GM18519 (cell line): ENCODE measurements at regions not wholly inside any gene's neighbourhood (a gene's known extent, or its start where the extent isn't known, plus 50 kb on each side); places are given as distances from the start of the nearest gene placed in this dataset.
A peak's percentile ranks its signal among the peaks of the same experiment; 100 is the strongest.

Source experiments
- ATAC-seq: cut with Tn5 transposase; IDR thresholded peaks from one replicate; pipeline ENCODE4 v1.9.1; 2021; ENCODE audit warnings: mild to moderate bottlenecking, moderate library complexity; ENCODE audit not compliant: unreplicated experiment, low FRiP score

DNA sequence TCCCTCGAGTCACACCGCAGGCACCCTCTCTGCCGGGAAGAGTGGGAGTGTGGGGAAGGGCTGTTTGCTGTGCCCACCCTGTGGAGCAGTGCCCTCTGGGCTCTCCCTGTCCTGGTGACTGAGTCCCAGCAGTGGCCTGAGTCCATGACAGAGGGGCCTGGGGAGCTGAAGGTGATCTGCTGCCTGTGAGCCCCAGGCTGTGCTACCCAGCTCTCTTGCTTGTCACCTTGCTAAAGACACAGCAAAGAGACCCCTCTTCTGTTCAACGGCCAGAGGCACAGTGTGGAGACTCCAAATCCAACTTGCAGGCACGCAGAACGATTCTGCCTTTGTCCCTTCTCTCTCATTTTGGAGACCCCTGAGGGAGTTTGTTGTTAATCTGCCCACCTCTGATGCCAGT is 232.6 kb downstream of the OPA1 start:
- ATAC-seq, result no peak

- ATAC-seq, result no peak
Measured at GRCh38 chr3:193826159-193826795, 233.3 kb downstream of the OPA1 start.

GRCh38 chr3:193827040-193827669 is 234.1 kb downstream of the OPA1 start:
- no peak for ATAC-seq

DNA sequence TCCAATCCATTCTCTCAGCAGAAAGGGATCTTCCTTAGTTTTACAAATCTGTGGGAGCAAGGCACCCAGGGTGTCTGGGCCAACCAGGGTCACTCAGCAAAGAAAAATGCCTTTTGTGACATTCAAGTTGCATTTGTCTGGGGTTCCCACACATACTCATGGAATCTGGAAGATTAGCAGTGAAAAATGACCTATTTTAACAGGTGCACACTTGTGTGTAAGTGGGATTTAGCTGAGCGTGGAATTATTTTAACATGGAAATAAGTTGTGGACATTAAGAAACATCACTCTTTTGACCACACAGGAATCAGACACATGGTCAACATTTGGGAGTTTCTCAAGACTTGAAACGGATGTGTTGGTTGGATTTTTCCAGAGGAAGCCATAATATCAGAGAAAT is 234.9 kb downstream of the OPA1 start:
- ATAC-seq, result no peak

DNA sequence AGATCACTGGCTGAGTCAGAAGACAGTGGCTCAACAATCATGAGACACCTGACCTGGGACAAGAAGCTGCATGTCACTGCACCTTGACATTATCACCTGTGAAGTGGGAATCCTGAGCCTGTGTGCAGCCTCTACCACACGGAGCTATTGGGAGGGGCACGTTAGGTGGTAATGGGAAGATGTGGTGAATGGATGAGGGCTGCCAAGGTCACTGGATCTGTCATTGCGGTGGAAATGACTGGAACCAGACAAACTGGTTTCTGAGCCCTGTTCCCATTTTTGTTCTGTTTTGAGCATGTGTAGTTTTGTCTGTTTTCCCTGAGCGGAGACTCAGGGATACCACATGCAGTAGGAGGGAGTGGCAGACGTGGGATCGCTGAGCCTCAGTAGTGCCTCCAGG is 235.5 kb downstream of the OPA1 start:
- ATAC-seq, result no peak

- no peak for ATAC-seq
Measured at GRCh38 chr3:193829781-193830180, 236.8 kb downstream of the OPA1 start.

- ATAC-seq, result no peak
Measured at GRCh38 chr3:193830791-193831191, 237.8 kb downstream of the OPA1 start.

DNA sequence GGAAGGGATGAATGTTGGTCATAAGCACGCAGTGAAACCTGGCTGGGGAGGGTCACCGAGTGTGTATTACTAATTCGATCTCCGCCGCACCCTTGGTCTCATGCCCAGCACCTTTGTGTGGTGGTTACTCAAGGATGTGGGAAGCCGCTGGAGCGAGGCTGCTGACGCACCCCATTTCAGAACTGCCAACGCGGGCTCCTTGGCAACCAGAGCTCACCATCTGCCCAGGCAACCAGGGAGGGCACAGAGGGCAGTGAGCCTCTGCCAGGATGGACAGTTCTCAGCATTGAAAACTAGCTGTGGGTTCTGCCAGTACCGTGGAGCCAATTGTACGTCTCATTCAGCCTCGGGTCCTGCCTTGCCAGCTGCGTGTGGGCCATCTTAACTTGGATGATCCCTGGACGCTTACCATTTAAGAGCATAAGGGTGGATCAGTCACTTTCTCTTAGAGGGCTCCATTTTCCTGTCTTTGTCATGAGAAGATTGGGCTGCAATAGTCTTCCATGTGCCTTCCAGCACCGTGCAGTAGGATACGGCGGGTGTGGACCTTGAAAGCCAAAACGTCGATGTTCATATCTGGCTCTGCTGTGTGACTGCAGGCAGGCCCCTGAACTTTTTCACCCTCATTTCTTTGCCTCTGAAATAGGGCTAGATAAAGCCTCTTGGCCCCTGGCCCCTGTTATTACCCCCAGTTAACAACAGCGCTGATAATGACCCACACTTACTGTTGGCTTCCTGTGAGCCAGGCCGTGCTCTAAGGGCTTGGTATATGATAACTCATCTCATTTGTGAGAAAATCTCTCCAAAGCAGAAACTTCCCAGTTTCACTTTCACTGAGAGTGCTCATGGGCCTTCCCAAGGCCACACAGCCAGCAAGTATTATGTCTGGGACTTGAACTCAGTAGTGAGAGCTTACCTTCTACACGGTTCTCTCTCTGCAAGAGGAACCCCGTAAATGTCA is 238.8 kb downstream of the OPA1 start:
- peak; percentile 84 for ATAC-seq

DNA sequence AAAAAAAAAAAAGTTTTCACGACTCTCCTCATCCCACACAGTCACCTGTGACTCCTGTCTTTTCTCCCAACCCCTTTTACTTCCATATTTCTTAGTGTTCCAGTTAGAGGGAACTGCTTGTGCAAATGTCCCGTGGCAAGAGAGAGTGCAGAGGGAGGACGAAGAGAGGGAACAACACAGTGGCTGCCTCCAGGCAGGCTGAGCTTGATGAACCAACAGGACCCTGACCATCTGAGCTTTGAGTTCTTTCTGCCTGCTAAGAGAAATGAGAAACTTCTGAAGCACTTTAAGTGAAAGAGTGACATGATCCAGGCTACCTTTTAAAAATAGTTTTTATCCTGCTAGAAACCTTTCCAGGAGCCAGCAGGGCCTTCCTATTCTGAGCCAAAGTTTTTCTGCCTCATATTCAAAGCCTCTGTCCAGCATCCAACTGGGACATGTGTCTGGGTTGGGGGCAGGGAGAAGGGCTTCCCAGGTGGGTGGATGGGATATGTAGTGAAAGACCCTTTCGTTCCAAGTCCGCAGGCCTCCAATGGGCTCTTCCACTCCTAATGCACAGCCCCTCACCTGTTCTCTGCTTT is 239.9 kb downstream of the OPA1 start:
- no peak for ATAC-seq

- no peak for ATAC-seq
Measured at GRCh38 chr3:193833592-193833991, 240.6 kb downstream of the OPA1 start.

- no peak for ATAC-seq
Measured at GRCh38 chr3:193835414-193835813, 242.4 kb downstream of the OPA1 start.

DNA sequence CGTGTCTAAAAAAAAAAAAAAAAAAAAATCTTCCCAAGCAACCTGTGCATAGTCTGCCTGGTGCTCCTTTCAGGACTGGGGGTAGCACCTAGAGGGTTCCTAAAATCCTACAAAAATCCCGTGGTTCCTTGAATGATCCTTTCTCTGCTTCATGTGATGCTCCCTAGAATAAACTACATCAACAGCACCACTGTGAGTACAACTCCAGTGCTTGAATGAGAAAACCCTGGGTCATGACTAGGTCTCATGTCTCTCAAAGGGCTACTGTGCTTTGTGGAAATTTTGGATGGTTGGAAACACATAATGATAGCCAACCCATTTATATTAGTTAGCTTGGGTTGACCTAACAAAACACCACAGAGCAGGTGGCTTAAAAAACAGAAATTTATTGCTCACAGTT is 243.5 kb downstream of the OPA1 start:
- ATAC-seq, result no peak

DNA sequence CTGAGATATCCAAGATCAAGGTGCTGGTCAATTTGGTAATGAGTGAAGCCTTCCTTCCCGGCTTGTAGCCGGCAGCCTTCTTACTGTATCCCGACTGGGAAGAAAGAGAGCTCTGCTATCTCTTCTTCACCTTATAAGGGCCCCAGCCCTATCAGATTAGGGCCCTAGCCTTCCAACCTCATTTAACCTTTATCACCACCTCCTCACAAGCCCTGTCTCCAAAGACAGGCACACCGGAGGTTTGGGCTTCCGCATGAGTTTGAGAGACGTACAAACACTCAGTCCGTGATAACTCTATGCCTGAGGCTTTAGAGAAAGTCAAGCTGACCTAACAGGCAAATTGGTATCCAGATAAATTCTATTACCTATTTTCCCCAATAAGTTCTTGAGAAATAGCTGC is 243.9 kb downstream of the OPA1 start:
- ATAC-seq, result no peak

DNA sequence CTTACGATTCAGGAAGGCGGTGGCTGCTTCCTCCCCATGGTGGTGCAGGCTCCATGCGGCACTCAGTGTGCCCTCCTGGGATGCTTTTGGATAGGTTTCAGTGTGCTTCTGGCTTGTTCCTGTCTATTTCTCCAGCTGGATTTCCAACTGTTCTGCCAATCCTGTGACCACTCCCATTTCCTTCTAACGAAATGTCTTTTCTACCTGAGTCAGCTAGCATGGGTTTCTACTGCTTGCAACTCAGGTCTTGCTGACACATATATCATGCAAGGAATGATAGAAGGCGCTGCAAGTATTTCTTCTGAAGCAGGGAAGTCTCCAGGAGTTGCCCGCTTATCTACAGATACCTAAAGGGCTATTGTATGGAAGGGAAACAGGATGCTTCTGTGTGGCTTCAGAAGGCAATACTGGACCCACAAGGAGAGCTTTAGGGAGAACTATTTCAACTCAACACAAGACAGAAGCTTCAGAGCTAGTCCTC is 244.4 kb downstream of the OPA1 start:
- no peak for ATAC-seq

DNA sequence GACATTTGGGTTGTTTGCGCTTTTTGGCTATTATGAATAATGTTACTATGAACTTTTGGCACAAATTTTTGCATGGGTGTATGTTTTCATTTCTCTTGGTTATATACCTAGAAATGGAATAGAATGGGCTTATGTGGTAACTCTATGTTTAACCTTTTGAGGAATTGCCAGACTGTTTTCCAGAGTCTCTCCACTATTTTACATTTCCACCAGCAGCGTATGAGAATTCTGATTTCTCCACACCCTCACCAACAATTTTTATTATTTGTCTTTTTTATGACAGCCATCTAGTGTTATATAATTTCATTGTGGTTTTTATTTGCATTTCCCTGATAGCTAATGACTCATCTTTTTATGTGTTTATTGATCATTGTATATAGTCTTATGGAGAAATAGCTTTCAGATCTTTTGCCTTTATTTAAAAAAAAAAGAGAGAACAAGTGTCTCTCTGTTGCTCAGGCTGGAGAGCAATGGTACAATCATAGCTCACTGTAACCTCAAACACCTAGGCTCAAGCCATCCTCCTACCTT is 247.2 kb downstream of the OPA1 start:
- ATAC-seq, result no peak

GRCh38 chr3:193841581-193841980 is 248.6 kb downstream of the OPA1 start:
- ATAC-seq, result no peak

DNA sequence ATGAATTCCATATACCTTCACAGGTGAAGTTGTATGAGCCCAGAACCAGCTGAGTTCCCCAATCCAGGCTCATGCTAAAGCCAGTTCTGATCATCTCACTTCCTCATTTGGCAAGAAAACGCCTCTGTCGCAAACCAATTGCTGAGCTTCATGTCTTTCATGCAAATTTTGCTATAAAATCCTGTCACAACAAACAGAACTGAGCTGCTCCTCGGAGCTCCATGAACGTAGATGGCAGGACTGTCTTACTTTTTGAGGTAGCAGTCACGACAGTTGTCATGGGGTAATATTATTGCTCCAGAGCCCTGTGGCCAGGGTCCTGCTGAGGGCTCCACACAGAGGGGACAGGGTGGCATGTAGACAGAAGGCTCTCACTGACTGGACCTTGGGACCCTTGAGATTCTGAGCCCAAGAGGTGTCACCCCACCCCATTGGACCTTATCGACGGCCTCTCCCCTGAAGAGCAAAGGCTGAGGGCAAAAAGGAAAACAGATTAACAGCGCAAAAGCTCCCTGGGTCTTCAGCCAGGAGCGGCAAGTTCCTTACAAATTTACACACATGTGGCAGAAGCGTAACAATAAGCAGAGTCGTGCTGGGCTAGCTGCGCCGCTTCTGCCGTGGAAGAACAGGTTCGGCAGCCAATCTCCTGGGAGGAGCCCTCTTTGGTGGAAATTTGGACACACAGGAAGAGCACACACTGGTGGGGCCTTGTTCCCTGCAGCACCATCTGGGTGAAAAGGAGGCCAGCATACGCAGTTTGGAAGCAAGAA is 249.2 kb downstream of the OPA1 start:
- ATAC-seq, result peak; percentile 81

DNA sequence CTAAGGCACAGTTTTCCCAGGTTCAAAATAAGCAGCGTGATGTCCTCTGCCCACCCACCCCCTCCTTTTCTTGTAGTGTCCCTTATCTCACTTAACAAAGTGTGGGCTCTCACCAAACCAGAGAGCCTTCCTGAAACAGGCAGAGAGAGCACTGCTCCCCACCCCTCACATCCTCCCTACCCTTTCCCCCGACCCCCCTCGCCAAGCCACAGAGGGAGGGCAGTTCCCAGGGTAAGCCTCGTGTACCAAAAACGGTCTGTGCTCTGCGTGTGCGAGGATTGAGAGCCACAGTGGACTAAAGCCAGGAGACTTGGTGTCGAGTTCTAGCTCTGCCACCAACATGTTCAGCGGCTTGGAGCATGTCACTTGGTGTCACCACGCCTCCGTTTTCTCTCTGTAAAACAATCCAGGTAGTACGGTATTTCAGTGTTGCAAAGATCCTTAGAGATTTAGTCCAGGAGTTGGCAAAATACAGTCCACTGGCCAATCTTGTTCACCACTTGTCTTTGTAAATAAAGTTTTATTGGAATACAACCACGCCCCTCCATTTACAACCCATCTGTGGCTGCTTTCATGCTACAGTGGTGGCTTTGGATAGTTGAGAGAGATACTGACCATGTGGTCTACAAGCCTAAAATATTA is 249.9 kb downstream of the OPA1 start:
- ATAC-seq, result no peak

GRCh38 chr3:193843474-193844301 is 250.7 kb downstream of the OPA1 start:
- ATAC-seq, result no peak
